ENCODE measurements at regions not wholly inside any gene's neighbourhood (a gene's known extent, or its start where the extent isn't known, plus 50 kb on each side); places are given as distances from the start of the nearest gene placed in this dataset.

DNA sequence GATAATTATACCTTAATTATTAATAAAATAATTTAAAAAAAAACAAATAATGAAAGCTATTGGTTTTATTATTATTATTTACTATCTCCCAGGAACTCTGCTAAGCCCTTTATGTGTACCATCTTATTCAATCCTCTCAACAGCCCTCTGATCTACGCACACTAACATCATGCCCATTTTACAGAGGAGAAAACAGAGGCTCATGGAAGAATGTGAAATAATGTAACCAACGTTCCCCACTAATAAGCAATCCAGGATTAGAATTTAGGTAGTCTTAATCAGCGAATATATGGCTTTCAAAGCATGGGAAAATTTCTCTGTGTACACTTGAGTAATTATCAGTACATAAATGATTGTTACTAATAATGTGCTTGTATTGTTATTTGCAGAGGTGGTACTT is 89.0 kb downstream of the MAFB start:
- ChIA-PET POLR2A (ENCODE audit: unreplicated experiment) (no interaction called here), CTCF (no interaction called here)
- no peak for DNase-seq
- no peak overlapping the region for H2AFZ ChIP-seq
- H3K9me3 ChIP-seq (ENCODE audit: insufficient read depth, low read depth) = no peaks in the 10 kb centered on the region
- H3K4me2 ChIP-seq = no peak overlapping the region
- TF ChIP-seq, protein P1, sequence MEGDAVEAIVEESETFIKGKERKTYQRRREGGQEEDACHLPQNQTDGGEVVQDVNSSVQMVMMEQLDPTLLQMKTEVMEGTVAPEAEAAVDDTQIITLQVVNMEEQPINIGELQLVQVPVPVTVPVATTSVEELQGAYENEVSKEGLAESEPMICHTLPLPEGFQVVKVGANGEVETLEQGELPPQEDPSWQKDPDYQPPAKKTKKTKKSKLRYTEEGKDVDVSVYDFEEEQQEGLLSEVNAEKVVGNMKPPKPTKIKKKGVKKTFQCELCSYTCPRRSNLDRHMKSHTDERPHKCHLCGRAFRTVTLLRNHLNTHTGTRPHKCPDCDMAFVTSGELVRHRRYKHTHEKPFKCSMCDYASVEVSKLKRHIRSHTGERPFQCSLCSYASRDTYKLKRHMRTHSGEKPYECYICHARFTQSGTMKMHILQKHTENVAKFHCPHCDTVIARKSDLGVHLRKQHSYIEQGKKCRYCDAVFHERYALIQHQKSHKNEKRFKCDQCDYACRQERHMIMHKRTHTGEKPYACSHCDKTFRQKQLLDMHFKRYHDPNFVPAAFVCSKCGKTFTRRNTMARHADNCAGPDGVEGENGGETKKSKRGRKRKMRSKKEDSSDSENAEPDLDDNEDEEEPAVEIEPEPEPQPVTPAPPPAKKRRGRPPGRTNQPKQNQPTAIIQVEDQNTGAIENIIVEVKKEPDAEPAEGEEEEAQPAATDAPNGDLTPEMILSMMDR (conservative IDR thresholded peaks at IDR 0.05) = no peak
- no peak for TF ChIP-seq EZH2 (IDR thresholded peaks at IDR 0.05; ENCODE audit: low read depth)
- H3K4me1 ChIP-seq (replicated peaks; ENCODE audit: insufficient read depth) = no peaks in the 10 kb centered on the region
- no peaks in the 10 kb centered on the region for H3K36me3 ChIP-seq (ENCODE audit: low read depth)
- no peak overlapping the region for H3K4me3 ChIP-seq
- no peaks in the 10 kb centered on the region for H3K27me3 ChIP-seq (ENCODE audit: insufficient read depth, low read depth)
- no peaks in the 10 kb centered on the region for H4K20me1 ChIP-seq (ENCODE audit: insufficient read depth)
- no TSS peak for BruUV-seq (replicated peaks)
- H3K9me2 ChIP-seq (ENCODE audit: insufficient read depth) = no peaks in the 10 kb centered on the region
- no peaks in the 10 kb centered on the region for H3K79me2 ChIP-seq (ENCODE audit: low read depth)
- H3K27ac ChIP-seq = no peak overlapping the region
- intact Hi-C loops (cut with micrococcal nuclease; ENCODE audit: unreplicated experiment) = no loop called here
- no peaks in the 10 kb centered on the region for H3F3A ChIP-seq (ENCODE audit: insufficient read depth, low read depth)

DNA sequence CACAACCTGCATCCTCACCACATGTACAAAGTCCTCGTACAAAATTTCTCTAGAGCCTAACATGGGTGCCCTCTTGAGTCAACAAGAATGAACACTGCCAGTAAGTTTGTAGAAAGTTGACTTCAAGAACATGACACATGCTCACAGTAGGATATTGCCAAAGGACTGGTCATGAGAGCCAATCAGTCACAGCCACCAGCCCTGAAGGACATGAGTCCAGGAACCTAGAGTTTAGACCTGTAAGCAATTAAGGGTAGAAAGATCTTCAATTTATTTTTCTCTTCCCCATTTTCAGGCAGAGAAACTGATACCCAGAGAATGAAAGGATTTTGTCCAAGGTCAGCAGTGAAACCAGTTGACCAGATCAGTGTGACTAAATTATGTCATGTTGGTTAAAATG is 96.1 kb downstream of the MAFB start:
- BruUV-seq (replicated peaks) = no TSS peak
- ChIA-PET CTCF (no interaction called here), POLR2A (ENCODE audit: unreplicated experiment) (no interaction called here)
- no peak overlapping the region for H3K27ac ChIP-seq
- TF ChIP-seq, protein P1 (conservative IDR thresholded peaks at IDR 0.05) = no peak
- no peak for TF ChIP-seq EZH2 (IDR thresholded peaks at IDR 0.05; ENCODE audit: low read depth)
- H3F3A ChIP-seq (ENCODE audit: insufficient read depth, low read depth) = no peaks in the 10 kb centered on the region
- H3K9me3 ChIP-seq (ENCODE audit: insufficient read depth, low read depth) = no peaks in the 10 kb centered on the region
- no peaks in the 10 kb centered on the region for H3K4me1 ChIP-seq (replicated peaks; ENCODE audit: insufficient read depth)
- H3K9me2 ChIP-seq (ENCODE audit: insufficient read depth) = no peaks in the 10 kb centered on the region
- intact Hi-C loops (cut with micrococcal nuclease; ENCODE audit: unreplicated experiment) = no loop called here
- H3K79me2 ChIP-seq (ENCODE audit: low read depth) = no peaks in the 10 kb centered on the region
- no peaks in the 10 kb centered on the region for H3K36me3 ChIP-seq (ENCODE audit: low read depth)
- H3K4me3 ChIP-seq = no peak overlapping the region
- H3K27me3 ChIP-seq (ENCODE audit: insufficient read depth, low read depth) = peaks cover 8% of the 10 kb centered on the region; the same call in 1 of the 2 replicates
- H3K4me2 ChIP-seq = no peak overlapping the region
- DNase-seq = no peak
- no peaks in the 10 kb centered on the region for H4K20me1 ChIP-seq (ENCODE audit: insufficient read depth)
- no peak overlapping the region for H2AFZ ChIP-seq

DNA sequence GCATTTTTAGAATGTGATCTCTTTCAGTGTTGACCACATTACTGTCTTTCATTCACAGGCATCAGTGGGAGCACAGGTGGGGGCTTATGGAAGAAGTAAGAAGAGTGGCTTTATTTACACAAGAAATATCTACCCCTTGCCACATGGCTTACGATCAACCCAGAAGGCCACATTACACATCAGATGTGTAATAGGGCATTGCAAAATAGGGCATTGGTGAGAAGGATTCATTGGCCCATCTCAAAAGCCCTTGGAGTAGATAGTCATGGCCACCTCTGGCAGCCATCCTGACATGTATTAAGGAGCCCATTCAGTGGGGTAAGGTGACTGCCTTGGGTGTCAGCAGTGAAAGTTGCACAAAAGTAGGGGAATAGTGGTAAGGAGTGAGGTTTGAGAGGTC is 97.5 kb downstream of the MAFB start:
- H3K4me2 ChIP-seq = no peak overlapping the region
- peaks cover 8% of the 10 kb centered on the region; the same call in 1 of the 2 replicates for H3K27me3 ChIP-seq (ENCODE audit: insufficient read depth, low read depth)
- H3K27ac ChIP-seq = no peak overlapping the region
- no peaks in the 10 kb centered on the region for H3K9me2 ChIP-seq (ENCODE audit: insufficient read depth)
- no peak overlapping the region for H3K4me3 ChIP-seq
- H3K9me3 ChIP-seq (ENCODE audit: insufficient read depth, low read depth) = no peaks in the 10 kb centered on the region
- no peaks in the 10 kb centered on the region for H3K4me1 ChIP-seq (replicated peaks; ENCODE audit: insufficient read depth)
- intact Hi-C loops (cut with micrococcal nuclease; ENCODE audit: unreplicated experiment) = no loop called here
- POLR2A ChIA-PET (ENCODE audit: unreplicated experiment) = no interaction called here
- no peaks in the 10 kb centered on the region for H4K20me1 ChIP-seq (ENCODE audit: insufficient read depth)
- TF ChIP-seq, protein P1 (conservative IDR thresholded peaks at IDR 0.05) = no peak
- TF ChIP-seq EZH2 (IDR thresholded peaks at IDR 0.05; ENCODE audit: low read depth) = no peak
- CTCF ChIA-PET = no interaction called here
- no peaks in the 10 kb centered on the region for H3F3A ChIP-seq (ENCODE audit: insufficient read depth, low read depth)
- no peaks in the 10 kb centered on the region for H3K36me3 ChIP-seq (ENCODE audit: low read depth)
- no peak for DNase-seq
- no peaks in the 10 kb centered on the region for H3K79me2 ChIP-seq (ENCODE audit: low read depth)
- no peak overlapping the region for H2AFZ ChIP-seq
- BruUV-seq (replicated peaks) = no TSS peak
